Coronary artery (tissue), 2 donors: ENCODE measurements at regions not wholly inside any gene's neighbourhood (a gene's known extent, or its start where the extent isn't known, plus 50 kb on each side); places are given as distances from the start of the nearest gene placed in this dataset.
"Not testable (repeated sequence)": the region's sequence is repeated elsewhere in the genome, so short reads cannot be mapped to it uniquely, and the experiment has no call there.

ENCODE experiments used
- DNase-seq: peaks from one replicate; pipeline ENCODE4 v3.0.0-alpha.2; 2017; ENCODE audit warnings: low spot score
- H3K27ac ChIP-seq, 2 donors: fragments of 200-600 bp; sonication (generic); one replicate each; pipeline ENCODE4 v1.5.1; 2016 to 2019
- H3K4me3 ChIP-seq: fragments of 200-600 bp; sonication (generic); 2 replicates; pipeline ENCODE4 v1.5.1; 2016; ENCODE audit warnings: mild to moderate bottlenecking, moderate library complexity
- CTCF ChIP-seq: fragments of 200-600 bp; sonication (generic); IDR thresholded peaks from one replicate; pipeline ENCODE4 v1.5.1; 2019; ENCODE audit warnings: antibody characterized with exemption

DNA sequence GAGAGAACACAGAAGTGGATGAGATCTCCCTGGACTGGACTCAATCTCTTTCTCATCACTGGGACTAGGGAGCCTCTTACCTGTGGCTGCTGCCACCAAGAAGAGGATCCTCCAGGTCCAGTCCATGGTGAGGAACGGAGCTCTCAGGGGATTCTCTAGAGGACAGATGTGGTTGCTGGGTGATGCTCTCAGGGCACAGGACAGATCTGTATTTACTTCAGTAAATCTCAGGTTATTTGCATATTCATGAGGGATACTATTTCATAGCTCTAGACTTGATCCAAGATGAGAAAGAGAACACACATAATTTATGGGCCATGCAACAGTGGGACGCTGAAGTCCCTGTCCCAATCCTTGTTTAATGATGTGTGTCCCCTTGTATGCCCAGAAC lies 460.5 kb downstream of the TMEM121 start:
- TF ChIP-seq CTCF: no peak
- DNase-seq: no peak
- no peak overlapping the region for H3K4me3 ChIP-seq
- no peak overlapping the region for H3K27ac ChIP-seq

GRCh38 chr14:105987563-105987962 lies 461.2 kb downstream of the TMEM121 start:
- no peak overlapping the region for H3K4me3 ChIP-seq
- DNase-seq: no peak
- no peak for TF ChIP-seq CTCF
- no peak overlapping the region for H3K27ac ChIP-seq

GRCh38 chr14:105989566-105990302 lies 463.4 kb downstream of the TMEM121 start:
- no peak for DNase-seq
- no peak overlapping the region for H3K4me3 ChIP-seq
- TF ChIP-seq CTCF: no peak
- H3K27ac ChIP-seq: no peak overlapping the region

GRCh38 chr14:105991677-105992076 lies 465.3 kb downstream of the TMEM121 start:
- not testable (repeated sequence) for H3K27ac ChIP-seq, H3K4me3 ChIP-seq, DNase-seq

GRCh38 chr14:105993814-105994213 lies 467.4 kb downstream of the TMEM121 start:
- Histone ChIP-seq H3K27ac (no peak overlapping the region), H3K4me3 (no peak overlapping the region)
- no peak for TF ChIP-seq CTCF
- no peak for DNase-seq

DNA sequence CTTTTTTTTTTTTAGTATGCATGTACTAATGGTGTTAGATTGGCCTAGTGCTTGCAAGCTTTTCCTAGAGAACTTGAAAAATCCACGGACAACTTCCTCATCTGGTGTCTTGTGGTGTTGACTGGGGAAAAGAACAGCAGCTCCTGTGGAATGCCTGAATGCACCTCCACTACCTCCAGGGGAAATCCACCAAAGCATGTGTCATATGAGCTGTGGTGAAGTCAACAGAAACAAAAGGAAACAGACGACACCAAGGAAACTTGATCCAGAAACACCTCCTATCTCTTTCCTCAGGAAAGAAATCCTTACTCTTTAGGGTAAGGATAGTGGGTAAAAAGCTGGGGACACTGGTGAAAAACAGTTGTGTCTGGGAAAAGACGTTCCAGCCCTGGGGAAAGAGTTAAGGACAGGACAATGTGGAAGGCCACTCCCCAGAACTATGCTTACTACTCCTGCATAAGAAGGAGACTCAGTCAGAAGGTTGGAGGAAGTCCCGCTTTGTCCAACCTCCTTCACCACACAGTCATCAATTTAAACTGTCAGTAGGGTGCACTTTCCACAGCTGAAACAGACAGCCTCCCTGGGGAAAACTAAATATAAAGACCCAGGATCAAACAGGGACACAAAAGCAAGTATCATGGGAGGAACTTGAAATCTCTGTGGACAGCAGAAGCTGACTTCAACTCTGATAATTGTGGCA lies 468.8 kb downstream of the TMEM121 start:
- H3K27ac ChIP-seq, H3K4me3 ChIP-seq, DNase-seq: not testable (repeated sequence)

DNA sequence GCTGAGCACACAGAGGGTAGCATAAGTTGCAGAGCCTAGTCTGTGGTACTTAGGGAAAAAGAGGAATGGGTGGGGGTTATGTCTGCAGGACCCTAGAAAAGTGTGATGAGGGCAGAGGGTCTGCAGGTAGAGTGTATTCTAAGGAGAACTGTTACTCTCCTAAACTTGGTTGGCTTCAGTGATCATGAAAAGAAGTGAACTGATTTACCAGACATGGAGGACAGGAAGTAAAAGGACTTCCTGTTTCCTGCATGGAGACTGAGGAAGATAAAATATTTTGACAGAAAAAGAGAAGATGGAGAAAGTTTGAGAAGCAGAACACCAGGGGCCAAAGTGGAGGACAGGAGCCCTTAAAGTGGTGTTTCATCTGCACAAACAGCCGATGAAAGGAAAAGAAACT lies 472.2 kb downstream of the TMEM121 start:
- not testable (repeated sequence) for H3K27ac ChIP-seq, H3K4me3 ChIP-seq, DNase-seq

DNA sequence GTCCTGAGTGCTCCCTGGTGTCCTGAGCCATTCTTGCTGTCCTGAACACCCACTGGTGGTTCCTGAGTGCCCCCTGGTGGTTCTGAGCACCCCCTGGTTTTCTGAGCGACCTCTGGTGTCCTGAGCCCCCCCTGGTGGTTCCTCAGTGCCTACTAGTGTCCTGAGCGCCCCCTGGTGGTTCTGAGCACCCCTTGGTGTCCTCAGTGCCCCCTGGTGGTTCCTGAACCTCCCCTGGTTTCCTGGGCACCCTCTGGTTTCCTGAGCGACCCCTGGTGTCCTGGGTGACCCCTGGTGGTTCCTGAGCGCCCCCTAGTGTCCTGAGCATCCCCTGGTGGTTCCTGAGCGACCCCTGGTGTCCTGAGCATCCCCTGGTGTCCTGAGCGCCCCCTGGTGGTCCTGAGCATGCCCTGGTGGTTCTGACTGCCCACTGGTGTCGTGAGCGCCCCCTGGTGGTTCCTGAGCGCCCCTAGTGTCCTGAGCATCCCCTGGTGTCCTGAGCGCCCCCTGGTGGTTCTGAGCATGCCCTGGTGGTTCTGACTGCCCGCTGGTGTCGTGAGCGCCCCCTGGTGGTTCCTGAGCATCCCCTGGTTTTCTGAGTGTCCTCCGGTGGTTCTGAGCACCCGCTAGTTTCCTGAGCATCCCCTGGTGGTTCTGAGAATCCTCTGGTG lies 473.1 kb downstream of the TMEM121 start:
- DNase-seq: no peak

DNA sequence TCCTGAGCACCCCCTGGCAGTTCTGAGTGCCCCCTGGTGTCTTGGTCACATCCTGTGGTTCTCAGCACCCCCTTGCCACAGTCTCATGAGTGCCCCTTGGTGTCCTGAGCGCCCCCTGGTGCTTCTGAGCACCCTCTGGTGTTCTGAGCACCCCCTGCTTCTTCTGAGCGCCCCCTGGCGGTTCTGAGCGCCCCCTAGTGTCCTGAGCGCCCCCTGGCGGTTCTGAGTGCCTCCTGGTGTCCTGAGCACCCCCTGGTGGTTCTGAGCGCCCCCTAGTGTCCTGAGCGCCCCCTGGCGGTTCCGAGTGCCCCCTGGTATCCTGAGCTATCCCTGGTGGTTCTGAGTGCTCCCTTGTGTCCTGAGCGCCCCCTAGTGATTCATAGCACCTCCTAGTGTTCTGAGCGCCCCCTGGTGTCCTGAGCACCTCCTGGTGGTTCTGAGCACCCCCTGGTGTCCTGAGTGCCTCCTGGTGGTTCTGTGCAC lies 473.7 kb downstream of the TMEM121 start:
- not testable (repeated sequence) for DNase-seq, H3K4me3 ChIP-seq, H3K27ac ChIP-seq

More for the DNA sequence above, 473.1 kb downstream of the TMEM121 start:
- no peak overlapping the region for H3K27ac ChIP-seq
- TF ChIP-seq CTCF: no peak
- H3K4me3 ChIP-seq: no peak overlapping the region

GRCh38 chr14:106001277-106001676 lies 474.9 kb downstream of the TMEM121 start:
- not testable (repeated sequence) for DNase-seq

More at GRCh38 chr14:106001277-106001676, 474.9 kb downstream of the TMEM121 start:
- H3K4me3 ChIP-seq, H3K27ac ChIP-seq: not testable (repeated sequence)
